ENCODE measurements at regions not wholly inside any gene's neighbourhood (a gene's known extent, or its start where the extent isn't known, plus 50 kb on each side); places are given as distances from the start of the nearest gene placed in this dataset.

DNA sequence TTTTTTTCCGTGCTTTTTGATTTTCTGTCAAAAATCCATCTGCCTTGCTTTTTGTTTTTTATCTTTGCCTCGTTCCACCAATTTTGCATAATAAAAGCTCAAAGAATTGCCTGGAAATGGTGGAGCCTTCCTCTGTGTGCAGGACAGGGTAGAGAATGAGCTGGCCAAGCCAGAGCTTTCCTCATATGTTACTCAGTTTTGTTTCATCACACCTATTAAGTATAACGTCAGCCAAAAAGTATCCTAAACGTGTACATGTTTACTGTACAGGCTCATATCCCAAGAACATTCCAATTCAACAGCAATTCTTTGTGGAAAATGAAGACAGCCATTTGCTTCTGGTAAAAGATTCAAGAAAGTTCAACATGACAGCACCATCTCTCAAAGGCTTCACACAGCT lies 191.2 kb upstream of the LMNTD1 start:
- H3K4me3 Mint-ChIP-seq: no peak overlapping the region
- H3K36me3 Mint-ChIP-seq: no peaks in the 10 kb centered on the region
- no peaks in the 10 kb centered on the region for H3K9me3 Mint-ChIP-seq
- peaks cover 11% of the 10 kb centered on the region for H3K27me3 Mint-ChIP-seq
- no peak for ATAC-seq
- no peaks in the 10 kb centered on the region for H3K4me1 Mint-ChIP-seq
- H3K27ac Mint-ChIP-seq: no peak overlapping the region

DNA sequence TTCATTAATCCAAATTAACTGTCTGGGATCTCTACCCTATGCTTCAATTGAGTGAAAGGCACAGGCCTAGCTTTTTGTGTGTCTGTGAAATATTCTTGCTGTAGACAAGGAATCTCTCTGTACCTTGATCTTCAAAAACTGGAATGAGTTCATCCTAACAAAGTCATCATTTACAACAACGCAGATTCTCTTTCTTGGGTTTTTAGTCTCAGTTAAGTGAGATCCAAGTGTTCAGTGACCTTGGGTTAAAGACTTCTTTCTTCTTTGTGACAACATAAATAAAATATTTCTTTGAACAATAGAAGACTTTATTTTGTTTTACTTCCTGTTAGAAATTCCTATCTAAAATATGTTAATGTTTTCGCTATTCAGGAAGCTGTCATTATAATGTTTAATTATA lies 192.2 kb upstream of the LMNTD1 start:
- peaks cover 8% of the 10 kb centered on the region for H3K27me3 Mint-ChIP-seq
- H3K4me1 Mint-ChIP-seq: no peaks in the 10 kb centered on the region
- H3K27ac Mint-ChIP-seq: no peak overlapping the region
- no peak for ATAC-seq
- no peak overlapping the region for H3K4me3 Mint-ChIP-seq
- no peaks in the 10 kb centered on the region for H3K36me3 Mint-ChIP-seq
- H3K9me3 Mint-ChIP-seq: no peaks in the 10 kb centered on the region

DNA sequence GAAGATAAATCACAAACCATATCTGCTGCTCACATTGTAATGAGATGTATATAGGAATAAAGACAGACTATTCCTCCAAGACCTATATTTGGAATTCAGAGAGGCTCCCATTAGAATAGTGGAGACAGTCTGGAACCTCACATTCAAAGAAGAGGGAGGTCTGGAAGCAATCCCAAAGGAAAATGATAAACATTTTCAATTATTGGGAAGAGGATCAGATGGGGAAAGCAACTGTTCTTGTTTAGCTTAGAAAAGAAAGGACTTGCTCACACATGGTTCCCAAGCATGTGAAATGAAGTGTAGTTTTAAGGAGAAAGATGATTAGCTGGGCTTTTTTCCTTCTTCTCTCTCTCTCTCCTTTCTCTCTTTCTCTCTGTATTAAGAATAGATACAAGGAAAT lies 193.0 kb upstream of the LMNTD1 start:
- H3K36me3 Mint-ChIP-seq: no peaks in the 10 kb centered on the region
- no peak overlapping the region for H3K4me3 Mint-ChIP-seq
- no peaks in the 10 kb centered on the region for H3K4me1 Mint-ChIP-seq
- H3K27me3 Mint-ChIP-seq: no peaks in the 10 kb centered on the region
- H3K9me3 Mint-ChIP-seq: no peaks in the 10 kb centered on the region
- ATAC-seq: no peak
- no peak overlapping the region for H3K27ac Mint-ChIP-seq

DNA sequence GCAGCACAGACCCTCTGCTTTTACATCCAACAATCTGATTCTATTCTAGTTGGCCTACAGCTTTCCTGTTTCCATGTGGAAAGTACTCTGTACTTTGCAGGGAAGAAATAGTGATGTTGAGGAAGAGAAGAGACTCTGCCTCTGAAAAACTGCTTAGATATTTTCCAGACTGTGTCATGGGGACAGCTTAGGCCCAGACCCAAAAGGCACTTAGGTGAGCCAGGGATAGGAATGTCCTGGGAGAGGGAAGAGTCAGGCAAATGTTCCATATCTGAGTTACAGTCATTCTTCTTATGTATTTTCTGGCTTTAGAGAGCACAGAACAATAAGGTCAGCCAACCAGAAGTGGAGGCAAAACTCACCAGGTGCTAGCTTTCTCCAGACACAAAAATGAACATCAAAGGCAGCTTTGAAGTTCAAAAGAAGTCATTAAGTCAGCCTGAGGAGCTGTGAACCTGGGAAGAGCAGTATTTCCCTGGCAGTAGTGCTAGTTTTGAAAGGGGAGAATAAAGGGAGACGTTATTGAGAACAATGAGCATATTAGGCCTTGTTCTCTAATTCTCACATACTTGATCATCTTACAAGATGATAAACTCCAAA lies 199.7 kb upstream of the LMNTD1 start:
- Mint-ChIP-seq H3K27ac (no peak overlapping the region), H3K4me1 (no peaks in the 10 kb centered on the region)

DNA sequence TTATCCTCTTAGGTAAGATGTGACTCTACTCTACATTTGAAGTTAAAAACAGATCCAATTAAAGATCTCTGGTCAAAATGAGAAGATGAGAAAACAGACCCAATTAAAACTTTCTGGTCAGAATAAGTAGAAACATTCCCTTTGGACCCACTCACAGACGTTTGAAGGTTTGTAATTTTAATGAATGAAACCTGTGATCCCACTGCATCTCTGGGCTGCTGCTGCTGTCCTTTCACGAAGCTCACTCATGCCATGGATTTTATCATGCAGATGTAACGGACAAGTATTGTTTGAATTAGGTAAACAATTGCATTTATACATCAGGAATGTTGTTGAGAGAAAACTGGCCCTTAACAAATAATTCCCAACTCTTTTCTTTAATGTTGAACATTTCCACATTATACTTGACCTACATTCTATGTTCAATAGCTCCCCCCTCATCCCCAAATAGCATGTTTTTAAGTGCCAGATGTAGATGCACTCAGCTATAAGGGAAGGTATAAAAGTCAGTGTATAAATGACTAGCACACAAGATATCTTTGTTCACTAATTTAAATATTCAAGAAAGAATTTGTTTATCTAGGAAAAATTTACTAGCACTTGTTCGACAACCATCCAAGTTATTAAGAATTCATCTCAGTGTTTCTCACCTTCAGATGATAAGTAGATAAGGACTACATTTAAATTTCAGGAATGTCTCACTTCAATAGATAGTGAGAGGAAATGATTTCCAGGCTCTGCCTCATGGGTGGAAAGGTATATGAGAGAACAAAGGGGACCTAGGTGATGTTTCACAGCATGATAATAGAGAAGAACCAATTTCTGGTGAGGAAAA lies 202.3 kb upstream of the LMNTD1 start:
- H3K4me3 Mint-ChIP-seq: no peak overlapping the region
- H3K27me3 Mint-ChIP-seq: peaks cover 21% of the 10 kb centered on the region
- H3K9me3 Mint-ChIP-seq: no peaks in the 10 kb centered on the region
- no peaks in the 10 kb centered on the region for H3K4me1 Mint-ChIP-seq
- H3K36me3 Mint-ChIP-seq: no peaks in the 10 kb centered on the region
- H3K27ac Mint-ChIP-seq: no peak overlapping the region
- no peak for ATAC-seq

More for the DNA sequence above, 199.7 kb upstream of the LMNTD1 start:
- H3K36me3 Mint-ChIP-seq: no peaks in the 10 kb centered on the region
- peaks cover 9% of the 10 kb centered on the region for H3K27me3 Mint-ChIP-seq
- no peaks in the 10 kb centered on the region for H3K9me3 Mint-ChIP-seq
- H3K4me3 Mint-ChIP-seq: no peak overlapping the region
- ATAC-seq: no peak

DNA sequence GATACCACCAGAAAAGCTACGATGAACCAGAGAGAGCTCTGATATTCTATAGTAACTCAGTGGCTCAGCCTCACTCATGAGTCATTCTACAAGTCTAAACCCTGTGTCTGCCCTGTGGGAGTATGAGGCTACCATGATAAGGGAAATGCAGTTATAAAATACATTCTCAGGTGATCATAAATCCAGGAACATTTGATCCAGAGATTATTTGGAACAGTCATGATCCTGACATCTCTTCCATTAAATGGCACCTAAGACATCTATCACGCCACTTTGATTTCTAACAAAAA lies 202.6 kb upstream of the RASSF8 start:
- H3K9me3 Mint-ChIP-seq: no peaks in the 10 kb centered on the region
- no peaks in the 10 kb centered on the region for H3K4me1 Mint-ChIP-seq
- no peak for ATAC-seq
- H3K36me3 Mint-ChIP-seq: no peaks in the 10 kb centered on the region
- no peak overlapping the region for H3K4me3 Mint-ChIP-seq
- H3K27me3 Mint-ChIP-seq: peaks cover 21% of the 10 kb centered on the region
- H3K27ac Mint-ChIP-seq: no peak overlapping the region

DNA sequence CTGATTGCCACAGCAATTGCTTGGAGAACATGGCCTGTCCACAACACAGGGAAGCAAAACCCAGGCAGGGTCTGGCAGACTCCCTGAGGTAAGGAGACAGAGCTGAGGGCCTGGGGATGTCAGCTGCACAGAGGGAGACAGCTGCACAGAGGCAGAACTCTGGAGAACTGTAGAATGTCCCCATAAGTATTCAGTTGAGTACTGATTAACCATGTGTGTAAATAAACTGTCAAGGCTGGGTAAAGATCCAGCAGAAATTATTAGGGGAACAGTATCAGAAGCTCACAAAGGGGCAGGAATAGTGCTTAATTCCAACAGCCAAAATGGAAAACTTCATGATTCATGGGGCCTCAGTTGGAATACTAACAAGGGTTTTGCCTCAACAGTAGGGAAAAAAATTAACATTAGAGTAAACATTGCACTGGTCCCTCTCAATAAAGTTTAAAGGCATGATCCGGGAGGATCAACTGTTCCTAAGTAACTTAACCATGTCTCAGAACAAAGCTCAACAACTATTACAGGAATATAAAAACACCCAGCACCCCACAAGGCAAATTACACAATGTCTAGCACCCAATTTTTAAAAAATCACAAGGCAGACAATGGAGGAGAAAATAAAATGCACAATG lies 201.3 kb upstream of the RASSF8 start:
- Mint-ChIP-seq H3K4me3 (no peak overlapping the region), H3K4me1 (no peaks in the 10 kb centered on the region), H3K36me3 (no peaks in the 10 kb centered on the region), H3K27ac (no peak overlapping the region), H3K9me3 (no peaks in the 10 kb centered on the region), H3K27me3 (peaks cover 21% of the 10 kb centered on the region)
- no peak for ATAC-seq

DNA sequence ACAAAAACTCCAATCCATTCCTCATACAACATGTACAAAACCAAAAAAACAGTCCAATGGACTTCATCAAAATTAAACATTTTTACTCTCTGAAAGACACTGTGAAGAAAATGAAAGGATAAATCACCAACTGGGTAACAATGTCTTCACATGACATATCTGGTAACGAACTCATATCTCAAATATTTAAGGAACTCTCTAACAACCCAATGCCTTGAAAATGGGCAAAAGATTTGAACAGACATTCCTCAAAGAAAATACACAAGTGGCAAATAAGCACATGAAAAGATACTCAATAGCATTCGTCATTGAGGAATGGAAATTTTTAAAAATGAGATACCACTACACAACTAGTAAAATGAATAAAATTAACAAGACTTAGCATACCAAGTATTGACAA lies 198.7 kb upstream of the RASSF8 start:
- peaks cover 21% of the 10 kb centered on the region for H3K27me3 Mint-ChIP-seq

DNA sequence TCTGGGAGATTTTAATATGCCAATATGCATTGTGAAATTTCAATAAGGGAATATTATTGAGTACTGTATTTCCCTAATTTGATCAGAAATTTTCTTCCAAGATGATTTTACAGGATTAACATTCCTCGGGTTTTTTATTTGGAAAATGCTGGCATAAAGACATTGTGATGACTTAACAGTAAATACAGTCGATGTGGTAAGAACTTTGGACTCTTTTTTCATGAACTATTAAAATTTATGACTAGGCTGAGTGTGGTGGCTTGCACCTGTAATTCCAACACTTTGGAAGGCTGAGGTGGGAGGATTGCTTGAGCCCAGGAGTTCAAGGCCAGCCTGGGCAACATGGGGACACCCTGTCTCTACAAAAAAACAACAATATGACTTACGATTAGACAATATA lies 197.1 kb upstream of the RASSF8 start:
- Mint-ChIP-seq H3K36me3 (no peaks in the 10 kb centered on the region), H3K4me3 (no peak overlapping the region), H3K9me3 (no peaks in the 10 kb centered on the region), H3K27ac (no peak overlapping the region), H3K27me3 (peaks cover 21% of the 10 kb centered on the region), H3K4me1 (no peaks in the 10 kb centered on the region)
- ATAC-seq: no peak

More for the DNA sequence above, 198.7 kb upstream of the RASSF8 start:
- Mint-ChIP-seq H3K36me3 (no peaks in the 10 kb centered on the region), H3K4me3 (no peak overlapping the region), H3K27ac (no peak overlapping the region), H3K4me1 (no peaks in the 10 kb centered on the region), H3K9me3 (no peaks in the 10 kb centered on the region)
- no peak for ATAC-seq

DNA sequence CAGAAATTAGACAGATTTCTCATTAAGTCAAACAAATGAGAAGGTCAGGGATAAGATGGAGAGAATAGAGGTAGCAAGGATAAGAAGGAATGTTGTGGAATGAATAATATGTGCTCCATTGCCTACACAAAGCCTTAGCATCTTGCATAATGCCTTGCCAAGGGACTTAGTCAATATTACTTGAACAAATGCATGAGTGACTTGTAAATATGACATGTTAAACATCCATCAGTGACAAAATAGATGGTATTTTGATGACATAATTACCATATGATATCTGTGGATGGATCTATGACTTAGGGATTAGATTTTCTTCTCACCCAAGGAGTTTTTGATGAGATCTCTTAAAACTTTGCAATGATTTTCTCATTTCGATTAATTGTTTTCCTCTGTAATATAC lies 194.1 kb upstream of the RASSF8 start:
- Mint-ChIP-seq H3K4me3 (no peak overlapping the region), H3K36me3 (no peaks in the 10 kb centered on the region), H3K27ac (no peak overlapping the region), H3K9me3 (no peaks in the 10 kb centered on the region), H3K27me3 (peaks cover 21% of the 10 kb centered on the region), H3K4me1 (no peaks in the 10 kb centered on the region)
- ATAC-seq: no peak

DNA sequence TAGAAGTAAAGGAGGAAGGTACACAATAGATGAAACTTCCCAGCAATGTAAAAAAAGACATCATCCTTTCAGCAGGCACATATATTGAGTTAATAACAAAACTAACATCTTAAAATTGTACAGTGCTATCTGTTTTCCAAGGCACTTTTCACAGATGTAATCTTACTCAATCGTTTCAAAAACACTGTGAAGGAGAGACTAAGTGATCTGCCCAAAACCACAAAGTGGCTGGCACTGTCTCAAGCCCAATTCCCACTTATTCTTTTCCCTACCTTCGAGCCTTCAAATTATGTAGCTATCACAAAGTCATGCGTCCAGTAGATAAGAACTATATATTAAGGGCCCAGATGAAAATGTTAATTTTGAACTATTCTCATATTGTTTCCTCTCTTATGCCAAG lies 193.6 kb upstream of the RASSF8 start:
- H3K27ac Mint-ChIP-seq: no peak overlapping the region
- H3K9me3 Mint-ChIP-seq: no peaks in the 10 kb centered on the region
- H3K4me3 Mint-ChIP-seq: no peak overlapping the region
- H3K27me3 Mint-ChIP-seq: peaks cover 21% of the 10 kb centered on the region
- no peak for ATAC-seq
- no peaks in the 10 kb centered on the region for H3K4me1 Mint-ChIP-seq
- no peaks in the 10 kb centered on the region for H3K36me3 Mint-ChIP-seq

DNA sequence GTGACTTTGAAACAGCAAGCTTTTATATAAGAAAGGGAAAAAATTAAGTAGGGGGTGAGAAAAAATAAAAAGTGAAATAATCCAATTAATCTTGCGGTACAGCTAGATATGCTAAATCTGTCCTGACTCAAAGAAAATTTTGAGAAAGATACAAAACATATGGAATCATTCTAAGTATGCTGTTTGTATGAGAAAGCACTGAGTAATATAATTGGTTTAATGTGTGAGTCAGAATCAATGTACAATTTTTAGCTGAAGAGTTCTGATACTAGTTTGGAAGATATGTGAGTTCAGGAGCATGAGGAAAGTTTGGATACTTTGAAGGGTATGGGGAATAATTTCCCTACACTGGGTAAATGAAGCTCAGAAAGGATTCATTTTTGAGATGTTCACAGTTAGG lies 190.9 kb upstream of the RASSF8 start:
- ATAC-seq: no peak
- Mint-ChIP-seq H3K27me3 (peaks cover 21% of the 10 kb centered on the region), H3K36me3 (no peaks in the 10 kb centered on the region), H3K9me3 (no peaks in the 10 kb centered on the region), H3K27ac (no peak overlapping the region), H3K4me3 (no peak overlapping the region), H3K4me1 (no peaks in the 10 kb centered on the region)

DNA sequence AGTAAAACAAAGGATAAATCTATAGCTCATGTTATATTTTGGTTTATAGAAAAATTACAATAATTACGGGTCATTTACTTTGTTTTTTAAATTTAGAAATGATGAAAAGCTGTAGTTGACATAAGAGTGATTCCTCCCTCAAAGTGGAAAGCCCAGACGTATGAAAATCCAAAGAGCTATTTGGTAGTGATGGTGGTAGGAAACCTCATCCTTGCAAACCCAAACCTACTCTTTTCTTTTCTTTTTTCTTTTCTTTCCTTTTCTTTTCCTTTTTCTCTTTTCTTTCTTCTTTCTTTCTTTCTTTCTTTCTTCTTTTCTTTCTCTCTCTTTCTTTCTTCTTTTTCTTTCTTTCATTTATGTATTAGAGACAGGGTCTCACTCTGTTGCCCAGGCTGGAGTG lies 190.3 kb upstream of the RASSF8 start:
- H3K4me3 Mint-ChIP-seq: no peak overlapping the region
- no peaks in the 10 kb centered on the region for H3K36me3 Mint-ChIP-seq
- no peaks in the 10 kb centered on the region for H3K9me3 Mint-ChIP-seq
- H3K27ac Mint-ChIP-seq: no peak overlapping the region
- H3K27me3 Mint-ChIP-seq: peaks cover 21% of the 10 kb centered on the region
- H3K4me1 Mint-ChIP-seq: no peaks in the 10 kb centered on the region
- ATAC-seq: no peak

DNA sequence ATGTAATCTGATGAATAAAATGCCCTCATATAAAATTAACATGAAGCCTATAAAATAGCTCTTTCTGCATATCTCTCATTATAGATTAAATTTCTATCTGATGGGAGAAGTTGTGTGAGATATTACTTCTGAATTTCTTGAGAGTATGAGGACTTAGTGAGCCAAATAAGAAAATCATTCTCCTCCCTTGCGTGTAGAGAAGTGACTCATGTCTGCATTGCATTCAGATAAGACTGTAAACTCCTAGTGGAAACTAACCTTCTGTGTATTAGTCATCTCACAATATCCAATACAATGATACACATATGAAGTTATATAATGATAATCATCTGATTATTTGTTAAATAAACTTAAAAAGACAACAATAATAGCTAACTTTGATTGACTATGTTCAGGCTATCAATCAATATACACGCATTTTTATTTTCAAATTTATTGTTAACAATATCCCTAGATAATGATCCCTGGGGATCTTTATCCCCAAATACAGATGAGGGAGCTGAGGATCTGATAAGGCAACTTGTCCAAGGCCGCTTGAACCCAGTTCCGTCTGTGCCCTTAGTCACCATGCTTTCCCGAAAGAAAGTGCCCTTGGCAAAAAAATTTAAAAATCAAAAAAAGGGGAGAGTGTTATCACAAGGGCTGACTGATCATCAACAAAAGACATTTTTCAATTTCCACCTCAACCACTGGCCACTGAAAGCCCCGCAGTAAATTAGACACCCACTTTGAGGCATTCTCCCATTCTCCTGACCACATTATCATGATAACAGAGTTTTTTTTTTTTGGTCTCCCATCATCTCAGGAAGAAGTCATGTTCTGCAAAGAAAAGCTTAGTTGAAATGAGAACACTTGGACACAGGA lies 189.2 kb upstream of the RASSF8 start:
- Mint-ChIP-seq H3K27ac (no peak overlapping the region), H3K9me3 (no peaks in the 10 kb centered on the region), H3K4me3 (no peak overlapping the region), H3K27me3 (peaks cover 21% of the 10 kb centered on the region), H3K4me1 (no peaks in the 10 kb centered on the region), H3K36me3 (no peaks in the 10 kb centered on the region)
- no peak for ATAC-seq

DNA sequence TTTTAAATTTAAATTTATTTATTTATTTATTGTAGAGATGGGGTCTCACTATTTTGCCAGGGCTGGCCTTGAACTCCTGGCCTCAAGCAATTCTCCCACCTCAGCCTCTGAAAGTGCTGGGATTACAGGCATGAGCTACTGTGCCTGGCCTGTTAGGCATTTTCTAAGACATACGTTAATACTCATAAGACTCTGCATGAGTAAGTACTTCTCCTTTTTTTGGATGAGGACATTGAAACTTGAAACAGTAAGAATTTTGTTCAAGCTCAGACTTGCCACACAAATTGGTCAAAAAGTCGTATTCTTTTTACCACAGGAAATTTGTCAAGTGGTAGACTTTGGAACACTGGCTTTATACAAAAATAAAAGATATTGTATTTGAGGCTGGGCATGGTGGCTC lies 187.4 kb upstream of the RASSF8 start:
- Mint-ChIP-seq H3K4me3 (no peak overlapping the region), H3K27me3 (peaks cover 21% of the 10 kb centered on the region), H3K27ac (no peak overlapping the region), H3K9me3 (no peaks in the 10 kb centered on the region), H3K36me3 (no peaks in the 10 kb centered on the region), H3K4me1 (no peaks in the 10 kb centered on the region)
- ATAC-seq: no peak

Measured in stimulated activated memory B cell treated with anti-CD40 and anti-IgM and Interleukin-4, amounts not matched to agents 10 μg/mL and 1 μg/mL and 100 μg/mL, for 72 hours (primary cell).